ENCODE measurements at regions not wholly inside any gene's neighbourhood (a gene's known extent, or its start where the extent isn't known, plus 50 kb on each side); places are given as distances from the start of the nearest gene placed in this dataset.

DNA sequence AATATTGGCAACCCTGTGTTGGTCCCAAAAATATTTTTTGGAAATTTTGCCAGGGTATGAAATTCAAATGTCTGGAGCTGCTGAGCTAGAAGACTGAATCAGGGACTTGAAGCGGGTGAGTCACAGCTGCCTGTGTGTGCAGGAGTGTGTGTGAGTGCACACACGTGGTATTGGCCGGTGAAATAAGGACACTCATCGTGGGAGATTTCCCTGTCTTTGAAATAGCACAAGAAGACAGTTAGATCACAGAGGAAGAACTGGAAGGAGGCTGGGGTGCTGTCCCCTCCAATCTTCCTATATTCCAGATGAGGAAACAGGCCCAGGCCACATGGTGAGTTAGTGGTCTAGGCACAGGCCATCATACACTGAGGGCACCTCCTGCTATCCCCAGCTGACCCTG is 123.8 kb upstream of the MLN start:
- H3K36me3 ChIP-seq (ENCODE audit: control insufficient read depth, insufficient read depth, low read length), result no peaks in the 10 kb centered on the region
- H4K20me1 ChIP-seq (ENCODE audit: control insufficient read depth, extremely low read depth, insufficient read depth, low read length), result no peaks in the 10 kb centered on the region
- DNase-seq (ENCODE audit: low read depth in 2 of 2), result peak; percentile 24 to 75
- H3K79me2 ChIP-seq (ENCODE audit: control insufficient read depth, insufficient read depth, low read length), result no peaks in the 10 kb centered on the region
- H3K9ac ChIP-seq (ENCODE audit: insufficient read depth, low read length), result no peak overlapping the region
- TF ChIP-seq EZH2 (IDR thresholded peaks at IDR 0.05; ENCODE audit: low read length, missing control alignments), result no peak
- TF ChIP-seq, protein P1, sequence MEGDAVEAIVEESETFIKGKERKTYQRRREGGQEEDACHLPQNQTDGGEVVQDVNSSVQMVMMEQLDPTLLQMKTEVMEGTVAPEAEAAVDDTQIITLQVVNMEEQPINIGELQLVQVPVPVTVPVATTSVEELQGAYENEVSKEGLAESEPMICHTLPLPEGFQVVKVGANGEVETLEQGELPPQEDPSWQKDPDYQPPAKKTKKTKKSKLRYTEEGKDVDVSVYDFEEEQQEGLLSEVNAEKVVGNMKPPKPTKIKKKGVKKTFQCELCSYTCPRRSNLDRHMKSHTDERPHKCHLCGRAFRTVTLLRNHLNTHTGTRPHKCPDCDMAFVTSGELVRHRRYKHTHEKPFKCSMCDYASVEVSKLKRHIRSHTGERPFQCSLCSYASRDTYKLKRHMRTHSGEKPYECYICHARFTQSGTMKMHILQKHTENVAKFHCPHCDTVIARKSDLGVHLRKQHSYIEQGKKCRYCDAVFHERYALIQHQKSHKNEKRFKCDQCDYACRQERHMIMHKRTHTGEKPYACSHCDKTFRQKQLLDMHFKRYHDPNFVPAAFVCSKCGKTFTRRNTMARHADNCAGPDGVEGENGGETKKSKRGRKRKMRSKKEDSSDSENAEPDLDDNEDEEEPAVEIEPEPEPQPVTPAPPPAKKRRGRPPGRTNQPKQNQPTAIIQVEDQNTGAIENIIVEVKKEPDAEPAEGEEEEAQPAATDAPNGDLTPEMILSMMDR (conservative IDR thresholded peaks at IDR 0.05 in 1 of 2, IDR thresholded peaks at IDR 0.05 in 1 of 2; ENCODE audit: low read depth in 1 of 2, low read length in 2 of 2), result no peak
- no peak overlapping the region for H3K4me3 ChIP-seq (replicated peaks in 1 of 4; ENCODE audit: control extremely low read depth in 1 of 4, insufficient read depth in 1 of 4, low read depth in 3 of 4, low read length in 4 of 4)
- no peak overlapping the region for H2AFZ ChIP-seq (ENCODE audit: low read length)
- no peak overlapping the region for H3K27ac ChIP-seq (ENCODE audit: insufficient read depth, low read length)
- no peak overlapping the region for H3K4me2 ChIP-seq (ENCODE audit: extremely low read depth, insufficient read depth, low read length)
- no peaks in the 10 kb centered on the region for H3K4me1 ChIP-seq (ENCODE audit: control insufficient read depth, extremely low read depth, insufficient read depth, low read length)
- H3K27me3 ChIP-seq (ENCODE audit: control insufficient read depth, insufficient read depth, low read length), result peaks cover 6% of the 10 kb centered on the region
- no peaks in the 10 kb centered on the region for H3K9me3 ChIP-seq (ENCODE audit: control insufficient read depth, insufficient read depth, low read depth, low read length)

DNA sequence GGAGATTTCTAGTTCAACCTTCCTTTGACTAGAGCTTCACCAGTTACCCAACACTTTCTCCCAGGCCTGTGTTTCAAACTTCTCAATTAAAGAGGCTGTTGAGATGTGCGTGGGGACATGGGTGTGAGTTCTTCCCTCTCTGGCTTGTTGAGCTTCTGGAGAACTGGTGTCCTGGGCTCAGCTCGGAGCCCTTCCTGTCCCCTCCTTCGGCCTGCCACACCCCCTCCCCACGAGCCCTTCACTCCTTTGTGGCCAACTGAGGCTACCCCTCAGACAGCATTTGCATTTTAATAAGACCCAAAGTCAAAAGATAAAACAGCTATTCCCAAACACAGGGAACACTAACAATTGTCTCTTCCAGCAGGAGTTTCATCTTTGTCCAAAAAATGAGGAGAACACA is 123.3 kb upstream of the MLN start:
- H2AFZ ChIP-seq (ENCODE audit: low read length), result no peak overlapping the region
- no peak overlapping the region for H3K4me3 ChIP-seq (replicated peaks in 1 of 4; ENCODE audit: control extremely low read depth in 1 of 4, insufficient read depth in 1 of 4, low read depth in 3 of 4, low read length in 4 of 4)
- no peak for DNase-seq (ENCODE audit: low read depth in 2 of 2)

DNA sequence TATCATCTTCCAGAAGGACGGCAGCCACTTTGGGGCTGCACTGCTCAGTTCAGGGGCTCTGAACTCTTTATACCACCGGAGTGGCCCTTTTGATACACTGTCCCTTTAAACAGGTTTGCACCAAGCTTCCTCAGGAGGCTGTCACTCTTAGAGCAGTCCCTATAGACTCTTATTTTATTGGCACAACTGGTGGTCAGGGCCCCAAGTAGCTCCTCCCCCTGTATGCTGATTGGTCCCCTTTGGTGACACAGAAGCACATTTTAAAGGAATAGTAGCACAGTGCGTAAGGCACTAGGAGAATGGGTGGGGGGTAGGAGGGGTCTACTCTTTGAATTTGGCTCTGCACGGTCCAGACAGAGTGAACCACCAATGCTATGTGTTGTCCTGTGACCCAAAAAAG is 122.6 kb upstream of the MLN start:
- DNase-seq (ENCODE audit: low read depth in 2 of 2), result peak in 1 of 2 donors; percentile 13
- H3K9me3 ChIP-seq (ENCODE audit: control insufficient read depth, insufficient read depth, low read depth, low read length), result no peaks in the 10 kb centered on the region
- H3K4me1 ChIP-seq (ENCODE audit: control insufficient read depth, extremely low read depth, insufficient read depth, low read length), result no peaks in the 10 kb centered on the region
- no peaks in the 10 kb centered on the region for H3K79me2 ChIP-seq (ENCODE audit: control insufficient read depth, insufficient read depth, low read length)
- no peaks in the 10 kb centered on the region for H4K20me1 ChIP-seq (ENCODE audit: control insufficient read depth, extremely low read depth, insufficient read depth, low read length)
- no peak overlapping the region for H2AFZ ChIP-seq (ENCODE audit: low read length)
- TF ChIP-seq, protein P1 (conservative IDR thresholded peaks at IDR 0.05 in 1 of 2, IDR thresholded peaks at IDR 0.05 in 1 of 2; ENCODE audit: low read depth in 1 of 2, low read length in 2 of 2), result no peak
- TF ChIP-seq EZH2 (IDR thresholded peaks at IDR 0.05; ENCODE audit: low read length, missing control alignments), result no peak
- no peak overlapping the region for H3K4me3 ChIP-seq (replicated peaks in 1 of 4; ENCODE audit: control extremely low read depth in 1 of 4, insufficient read depth in 1 of 4, low read depth in 3 of 4, low read length in 4 of 4)
- H3K9ac ChIP-seq (ENCODE audit: insufficient read depth, low read length), result no peak overlapping the region
- no peaks in the 10 kb centered on the region for H3K36me3 ChIP-seq (ENCODE audit: control insufficient read depth, insufficient read depth, low read length)
- H3K27me3 ChIP-seq (ENCODE audit: control insufficient read depth, insufficient read depth, low read length), result peaks cover 4% of the 10 kb centered on the region
- no peak overlapping the region for H3K27ac ChIP-seq (ENCODE audit: insufficient read depth, low read length)
- H3K4me2 ChIP-seq (ENCODE audit: extremely low read depth, insufficient read depth, low read length), result no peak overlapping the region

More for the DNA sequence above, 123.3 kb upstream of the MLN start:
- H3K4me1 ChIP-seq (ENCODE audit: control insufficient read depth, extremely low read depth, insufficient read depth, low read length), result no peaks in the 10 kb centered on the region
- H3K36me3 ChIP-seq (ENCODE audit: control insufficient read depth, insufficient read depth, low read length), result no peaks in the 10 kb centered on the region
- H3K27me3 ChIP-seq (ENCODE audit: control insufficient read depth, insufficient read depth, low read length), result peaks cover 4% of the 10 kb centered on the region
- no peak overlapping the region for H3K4me2 ChIP-seq (ENCODE audit: extremely low read depth, insufficient read depth, low read length)
- H4K20me1 ChIP-seq (ENCODE audit: control insufficient read depth, extremely low read depth, insufficient read depth, low read length), result no peaks in the 10 kb centered on the region
- no peak overlapping the region for H3K9ac ChIP-seq (ENCODE audit: insufficient read depth, low read length)
- H3K9me3 ChIP-seq (ENCODE audit: control insufficient read depth, insufficient read depth, low read depth, low read length), result no peaks in the 10 kb centered on the region
- no peaks in the 10 kb centered on the region for H3K79me2 ChIP-seq (ENCODE audit: control insufficient read depth, insufficient read depth, low read length)
- no peak overlapping the region for H3K27ac ChIP-seq (ENCODE audit: insufficient read depth, low read length)
- no peak for TF ChIP-seq EZH2 (IDR thresholded peaks at IDR 0.05; ENCODE audit: low read length, missing control alignments)
- TF ChIP-seq, protein P1 (conservative IDR thresholded peaks at IDR 0.05 in 1 of 2, IDR thresholded peaks at IDR 0.05 in 1 of 2; ENCODE audit: low read depth in 1 of 2, low read length in 2 of 2), result no peak

All from fibroblast of lung (primary cell).